HFF-Myc (cell line): ENCODE measurements at regions not wholly inside any gene's neighbourhood (a gene's known extent, or its start where the extent isn't known, plus 50 kb on each side); places are given as distances from the start of the nearest gene placed in this dataset.

Source experiments
- DNase-seq: peaks from one replicate; pipeline ENCODE4 v3.0.0-alpha.2; 2011; ENCODE audit warnings: low read depth; ENCODE audit errors: extremely low read depth
- H3K4me3 ChIP-seq: replicated peaks from 2 replicates; pipeline ENCODE4 v1.5.1; 2011; ENCODE audit warnings: low read depth, mild to moderate bottlenecking, control low read depth, low read length
- TF ChIP-seq, protein P1 (sequence below): IDR thresholded peaks from 2 replicates; pipeline ENCODE4 v1.5.1; 2012; ENCODE audit warnings: mild to moderate bottlenecking, low read depth, low read length, control low read depth; ENCODE audit errors: missing control alignments

GRCh38 chr20:50393242-50393641 is 116.9 kb upstream of the PTPN1 start:
- no peak for DNase-seq

GRCh38 chr20:50393990-50394561 is 116.1 kb upstream of the PTPN1 start:
- TF ChIP-seq, protein P1, sequence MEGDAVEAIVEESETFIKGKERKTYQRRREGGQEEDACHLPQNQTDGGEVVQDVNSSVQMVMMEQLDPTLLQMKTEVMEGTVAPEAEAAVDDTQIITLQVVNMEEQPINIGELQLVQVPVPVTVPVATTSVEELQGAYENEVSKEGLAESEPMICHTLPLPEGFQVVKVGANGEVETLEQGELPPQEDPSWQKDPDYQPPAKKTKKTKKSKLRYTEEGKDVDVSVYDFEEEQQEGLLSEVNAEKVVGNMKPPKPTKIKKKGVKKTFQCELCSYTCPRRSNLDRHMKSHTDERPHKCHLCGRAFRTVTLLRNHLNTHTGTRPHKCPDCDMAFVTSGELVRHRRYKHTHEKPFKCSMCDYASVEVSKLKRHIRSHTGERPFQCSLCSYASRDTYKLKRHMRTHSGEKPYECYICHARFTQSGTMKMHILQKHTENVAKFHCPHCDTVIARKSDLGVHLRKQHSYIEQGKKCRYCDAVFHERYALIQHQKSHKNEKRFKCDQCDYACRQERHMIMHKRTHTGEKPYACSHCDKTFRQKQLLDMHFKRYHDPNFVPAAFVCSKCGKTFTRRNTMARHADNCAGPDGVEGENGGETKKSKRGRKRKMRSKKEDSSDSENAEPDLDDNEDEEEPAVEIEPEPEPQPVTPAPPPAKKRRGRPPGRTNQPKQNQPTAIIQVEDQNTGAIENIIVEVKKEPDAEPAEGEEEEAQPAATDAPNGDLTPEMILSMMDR: no peak
- DNase-seq: no peak
- no peak overlapping the region for H3K4me3 ChIP-seq

More at GRCh38 chr20:50393242-50393641, 116.9 kb upstream of the PTPN1 start:
- TF ChIP-seq, protein P1: no peak
- no peak overlapping the region for H3K4me3 ChIP-seq

GRCh38 chr20:50394569-50394968 is 115.6 kb upstream of the PTPN1 start:
- no peak for DNase-seq
- TF ChIP-seq, protein P1: no peak
- H3K4me3 ChIP-seq: no peak overlapping the region

- DNase-seq: no peak
- H3K4me3 ChIP-seq: no peak overlapping the region
- TF ChIP-seq, protein P1: no peak
These were observed 114.9 kb upstream of the PTPN1 start for GRCh38 chr20:50395251-50395729.

DNA sequence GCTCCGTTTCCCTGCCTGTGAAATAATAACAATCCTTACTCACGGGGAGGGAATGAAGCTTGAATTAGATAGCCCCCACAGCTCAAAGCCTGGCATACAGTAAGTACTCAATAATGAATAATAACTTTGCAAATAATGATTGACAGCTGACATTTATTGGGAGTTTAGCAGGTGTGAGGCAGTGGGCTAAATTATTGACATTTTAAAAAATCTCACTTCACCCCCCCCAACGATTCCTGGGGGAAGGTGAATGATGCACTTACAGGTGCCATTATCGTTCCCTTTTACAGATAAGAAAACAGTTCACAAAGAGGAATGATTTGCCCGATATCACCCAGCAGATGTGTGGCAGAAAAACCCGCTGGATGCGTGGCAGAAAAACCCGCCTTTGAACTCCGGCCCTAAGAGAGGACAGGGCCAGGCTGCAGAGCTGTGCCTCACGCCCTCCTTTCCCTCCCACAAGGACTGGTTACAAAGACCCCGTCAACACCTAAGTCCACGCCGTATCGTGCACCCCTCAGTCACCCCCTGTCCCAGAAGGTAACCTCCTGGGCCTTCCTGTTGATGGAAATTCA is 114.2 kb upstream of the PTPN1 start:
- no peak for DNase-seq
- TF ChIP-seq, protein P1: no peak
- no peak overlapping the region for H3K4me3 ChIP-seq

DNA sequence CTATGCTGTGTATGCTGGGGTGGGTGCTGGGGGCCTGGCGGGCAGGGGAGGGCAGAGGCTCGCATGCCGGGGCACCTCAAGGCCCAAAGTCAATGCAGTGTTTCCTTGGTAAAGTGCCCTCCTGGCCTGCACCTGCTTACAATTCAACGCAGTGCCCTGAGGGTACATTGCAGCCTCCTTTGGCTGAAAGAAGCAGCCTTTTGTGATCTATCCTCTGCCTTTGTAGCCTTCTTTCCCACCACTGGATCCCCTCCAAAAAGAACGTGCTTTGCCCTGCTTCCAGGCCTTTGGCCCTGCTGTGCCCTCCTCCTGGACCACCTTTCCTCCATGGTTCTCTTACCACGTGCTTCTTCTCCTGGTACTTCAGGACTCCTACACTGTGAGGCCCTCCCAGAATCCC is 113.6 kb upstream of the PTPN1 start:
- H3K4me3 ChIP-seq: no peak overlapping the region

More for the DNA sequence above, 113.6 kb upstream of the PTPN1 start:
- TF ChIP-seq, protein P1: no peak
- no peak for DNase-seq
